ACC112 (cell line): ENCODE measurements at regions not wholly inside any gene's neighbourhood (a gene's known extent, or its start where the extent isn't known, plus 50 kb on each side); places are given as distances from the start of the nearest gene placed in this dataset.

ENCODE experiments used
- H2AFZ ChIP-seq: fragments of 200-600 bp; sonication (generic); one replicate; pipeline ENCODE4 v1.6.0; 2017; ENCODE audit warnings: antibody characterized with exemption, low read length; ENCODE audit not compliant: unreplicated experiment
- H3K27ac ChIP-seq: fragments of 200-600 bp; sonication (generic); 2 replicates; pipeline ENCODE4 v1.5.1; 2014; ENCODE audit warnings: low read depth, mild to moderate bottlenecking, antibody characterized with exemption, low read length, moderate library complexity
- H3K27me3 ChIP-seq: fragments of 200-600 bp; sonication (generic); 2 replicates; pipeline ENCODE4 v1.6.1; 2014; ENCODE audit warnings: mild to moderate bottlenecking, antibody characterized with exemption, low read length, moderate library complexity, mixed read lengths; ENCODE audit not compliant: insufficient read depth
- H3K36me3 ChIP-seq: fragments of 200-600 bp; sonication (generic); 2 replicates; pipeline ENCODE4 v1.6.1; 2016; ENCODE audit warnings: mild to moderate bottlenecking, antibody characterized with exemption, low read length, moderate library complexity, mixed read lengths; ENCODE audit not compliant: insufficient read depth
- H3K4me1 ChIP-seq: fragments of 200-600 bp; sonication (generic); one replicate; pipeline ENCODE4 v1.6.1; 2016; ENCODE audit warnings: low read length, mixed read lengths; ENCODE audit not compliant: insufficient read depth, unreplicated experiment, control insufficient read depth
- H3K4me3 ChIP-seq: fragments of 200-600 bp; sonication (generic); 2 replicates; pipeline ENCODE4 v1.5.1; 2014; ENCODE audit warnings: mild to moderate bottlenecking, low read depth, low read length
- H3K79me2 ChIP-seq: fragments of 200-600 bp; sonication (generic); one replicate; pipeline ENCODE4 v1.6.0; 2016; ENCODE audit warnings: low read length; ENCODE audit not compliant: control insufficient read depth, unreplicated experiment, insufficient read depth

GRCh38 chr9:23120630-23121029, 674.0 kb downstream of the DMRTA1 start:
- Histone ChIP-seq H3K4me3 (no peak overlapping the region), H3K36me3 (no peaks in the 10 kb centered on the region), H3K27ac (no peak overlapping the region), H2AFZ (no peak overlapping the region), H3K79me2 (no peaks in the 10 kb centered on the region), H3K27me3 (no peaks in the 10 kb centered on the region), H3K4me1 (no peaks in the 10 kb centered on the region)

- Histone ChIP-seq H3K36me3 (no peaks in the 10 kb centered on the region), H3K79me2 (no peaks in the 10 kb centered on the region), H3K4me1 (no peaks in the 10 kb centered on the region)
Observed at GRCh38 chr9:23123048-23123632, 676.5 kb downstream of the DMRTA1 start.

GRCh38 chr9:23145467-23145866, 680.6 kb downstream of the ELAVL2 start:
- Histone ChIP-seq H3K27me3 (peaks cover 3% of the 10 kb centered on the region; the same call in 1 of the 2 replicates), H3K27ac (no peak overlapping the region), H3K36me3 (no peaks in the 10 kb centered on the region), H3K79me2 (no peaks in the 10 kb centered on the region), H2AFZ (no peak overlapping the region), H3K4me1 (no peaks in the 10 kb centered on the region), H3K4me3 (no peak overlapping the region)

More at GRCh38 chr9:23123048-23123632, 676.5 kb downstream of the DMRTA1 start:
- Histone ChIP-seq H3K27me3 (no peaks in the 10 kb centered on the region), H2AFZ (no peak overlapping the region), H3K27ac (no peak overlapping the region), H3K4me3 (no peak overlapping the region)

- H3K4me3 ChIP-seq: no peak overlapping the region
- H3K79me2 ChIP-seq: no peaks in the 10 kb centered on the region
- no peaks in the 10 kb centered on the region for H3K36me3 ChIP-seq
- H3K27ac ChIP-seq: no peak overlapping the region
- H3K4me1 ChIP-seq: no peaks in the 10 kb centered on the region
- peaks cover 7% of the 10 kb centered on the region for H3K27me3 ChIP-seq
- no peak overlapping the region for H2AFZ ChIP-seq
Observed at GRCh38 chr9:23153058-23153457, 673.0 kb downstream of the ELAVL2 start.

- peaks cover 7% of the 10 kb centered on the region for H3K27me3 ChIP-seq
- H3K4me1 ChIP-seq: no peaks in the 10 kb centered on the region
Observed at GRCh38 chr9:23160491-23160890, 665.5 kb downstream of the ELAVL2 start.

GRCh38 chr9:23160952-23161469, 665.0 kb downstream of the ELAVL2 start:
- H3K36me3 ChIP-seq: no peaks in the 10 kb centered on the region
- H3K79me2 ChIP-seq: no peaks in the 10 kb centered on the region
- H3K4me3 ChIP-seq: no peak overlapping the region
- H2AFZ ChIP-seq: no peak overlapping the region
- H3K27me3 ChIP-seq: peaks cover 4% of the 10 kb centered on the region
- no peak overlapping the region for H3K27ac ChIP-seq
- no peaks in the 10 kb centered on the region for H3K4me1 ChIP-seq

More at GRCh38 chr9:23160491-23160890, 665.5 kb downstream of the ELAVL2 start:
- Histone ChIP-seq H3K4me3 (no peak overlapping the region), H2AFZ (no peak overlapping the region), H3K79me2 (no peaks in the 10 kb centered on the region), H3K36me3 (no peaks in the 10 kb centered on the region), H3K27ac (no peak overlapping the region)

- Histone ChIP-seq H3K27me3 (no peaks in the 10 kb centered on the region), H3K4me3 (no peak overlapping the region), H3K4me1 (no peaks in the 10 kb centered on the region), H3K79me2 (no peaks in the 10 kb centered on the region), H2AFZ (no peak overlapping the region), H3K36me3 (no peaks in the 10 kb centered on the region), H3K27ac (no peak overlapping the region)
Observed at GRCh38 chr9:23162789-23163188, 663.3 kb downstream of the ELAVL2 start.

GRCh38 chr9:23171479-23171878, 654.6 kb downstream of the ELAVL2 start:
- no peaks in the 10 kb centered on the region for H3K27me3 ChIP-seq
- H3K27ac ChIP-seq: no peak overlapping the region
- H2AFZ ChIP-seq: no peak overlapping the region
- no peaks in the 10 kb centered on the region for H3K36me3 ChIP-seq
- H3K4me1 ChIP-seq: no peaks in the 10 kb centered on the region
- H3K79me2 ChIP-seq: no peaks in the 10 kb centered on the region
- H3K4me3 ChIP-seq: no peak overlapping the region

GRCh38 chr9:23172206-23172605, 653.8 kb downstream of the ELAVL2 start:
- no peaks in the 10 kb centered on the region for H3K4me1 ChIP-seq
- H3K79me2 ChIP-seq: no peaks in the 10 kb centered on the region
- no peaks in the 10 kb centered on the region for H3K36me3 ChIP-seq
- H2AFZ ChIP-seq: no peak overlapping the region
- no peak overlapping the region for H3K27ac ChIP-seq
- no peaks in the 10 kb centered on the region for H3K27me3 ChIP-seq
- H3K4me3 ChIP-seq: no peak overlapping the region

GRCh38 chr9:23172979-23173637, 652.9 kb downstream of the ELAVL2 start:
- no peak overlapping the region for H3K4me3 ChIP-seq
- no peaks in the 10 kb centered on the region for H3K4me1 ChIP-seq
- no peak overlapping the region for H2AFZ ChIP-seq
- H3K27me3 ChIP-seq: no peaks in the 10 kb centered on the region
- no peaks in the 10 kb centered on the region for H3K79me2 ChIP-seq
- H3K36me3 ChIP-seq: no peaks in the 10 kb centered on the region
- no peak overlapping the region for H3K27ac ChIP-seq

- Histone ChIP-seq H3K36me3 (no peaks in the 10 kb centered on the region), H3K27ac (no peak overlapping the region), H3K79me2 (no peaks in the 10 kb centered on the region), H3K4me1 (no peaks in the 10 kb centered on the region), H2AFZ (no peak overlapping the region), H3K4me3 (no peak overlapping the region), H3K27me3 (no peaks in the 10 kb centered on the region)
Observed at GRCh38 chr9:23194281-23194680, 631.8 kb downstream of the ELAVL2 start.
